Uterus (tissue), 2 donors: ENCODE measurements at regions not wholly inside any gene's neighbourhood (a gene's known extent, or its start where the extent isn't known, plus 50 kb on each side); places are given as distances from the start of the nearest gene placed in this dataset.

ENCODE experiments used
- POLR2A ChIP-seq, 2 donors: fragments of 450-650 bp; IDR thresholded peaks; one replicate each; pipeline ENCODE4 v1.6.1; 2016; ENCODE audit warnings: antibody characterized with exemption in 2 of 2, mild to moderate bottlenecking in 1 of 2, moderate library complexity in 1 of 2
- TF ChIP-seq, protein P1 (sequence below), 4 experiments: fragments of 200-600 bp in 2 of 4; fragments of 450-650 bp in 2 of 4; sonication (generic) in 2 of 4; IDR thresholded peaks; one replicate each; pipeline ENCODE4 v1.5.1; 2016 to 2019; ENCODE audit warnings: antibody characterized with exemption in 4 of 4, mild to moderate bottlenecking in 2 of 4, moderate library complexity in 1 of 4

DNA sequence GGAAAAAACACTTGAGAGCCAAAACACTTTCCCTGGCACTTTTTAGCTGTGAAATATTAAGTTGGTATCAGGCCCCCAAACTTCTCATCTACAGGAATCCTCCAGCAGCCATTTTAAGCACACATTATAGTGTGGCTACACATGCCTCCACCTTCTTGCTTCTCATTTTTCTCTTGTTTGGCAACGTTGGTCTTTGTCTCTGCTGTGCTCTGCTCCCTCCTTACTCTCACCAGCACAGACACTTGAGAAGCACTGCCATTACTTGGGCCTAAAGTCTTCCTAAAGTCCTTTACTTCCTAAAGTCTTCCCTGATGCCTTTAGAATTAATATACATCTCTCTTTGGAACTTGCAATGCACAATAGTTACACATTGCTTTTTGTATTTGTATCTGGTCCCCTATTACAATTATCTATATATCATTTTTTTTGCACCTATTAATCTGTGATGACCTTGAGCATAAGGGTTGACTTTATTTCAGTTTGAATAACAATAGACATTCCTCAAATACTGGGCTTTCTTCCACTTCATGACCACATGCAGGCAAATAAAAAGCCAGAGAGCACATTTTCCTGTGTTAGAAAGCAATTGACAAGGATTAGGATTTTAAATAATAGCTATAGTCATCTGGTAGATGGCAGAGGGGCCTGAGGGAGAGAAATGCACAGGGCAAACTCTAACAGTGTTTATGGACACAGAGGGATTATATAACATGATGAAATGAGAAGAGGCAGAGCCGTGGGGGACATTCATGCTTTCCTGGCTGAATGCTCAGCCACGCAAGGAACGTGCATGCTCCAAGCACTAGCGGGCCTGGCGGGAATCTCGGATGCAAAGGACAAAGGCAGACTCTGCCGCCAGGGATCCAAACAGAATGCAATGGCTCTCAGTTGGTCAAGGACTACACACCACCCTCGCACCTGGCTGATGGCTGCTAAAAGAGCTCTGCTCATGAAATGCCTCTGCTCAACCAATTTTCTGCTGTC lies 99.3 kb downstream of the CDC14C start:
- TF ChIP-seq, protein P1, sequence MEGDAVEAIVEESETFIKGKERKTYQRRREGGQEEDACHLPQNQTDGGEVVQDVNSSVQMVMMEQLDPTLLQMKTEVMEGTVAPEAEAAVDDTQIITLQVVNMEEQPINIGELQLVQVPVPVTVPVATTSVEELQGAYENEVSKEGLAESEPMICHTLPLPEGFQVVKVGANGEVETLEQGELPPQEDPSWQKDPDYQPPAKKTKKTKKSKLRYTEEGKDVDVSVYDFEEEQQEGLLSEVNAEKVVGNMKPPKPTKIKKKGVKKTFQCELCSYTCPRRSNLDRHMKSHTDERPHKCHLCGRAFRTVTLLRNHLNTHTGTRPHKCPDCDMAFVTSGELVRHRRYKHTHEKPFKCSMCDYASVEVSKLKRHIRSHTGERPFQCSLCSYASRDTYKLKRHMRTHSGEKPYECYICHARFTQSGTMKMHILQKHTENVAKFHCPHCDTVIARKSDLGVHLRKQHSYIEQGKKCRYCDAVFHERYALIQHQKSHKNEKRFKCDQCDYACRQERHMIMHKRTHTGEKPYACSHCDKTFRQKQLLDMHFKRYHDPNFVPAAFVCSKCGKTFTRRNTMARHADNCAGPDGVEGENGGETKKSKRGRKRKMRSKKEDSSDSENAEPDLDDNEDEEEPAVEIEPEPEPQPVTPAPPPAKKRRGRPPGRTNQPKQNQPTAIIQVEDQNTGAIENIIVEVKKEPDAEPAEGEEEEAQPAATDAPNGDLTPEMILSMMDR (IDR thresholded peaks at IDR 0.05) = no peak
- no peak for TF ChIP-seq POLR2A (IDR thresholded peaks at IDR 0.05)
